HepG2 (cell line): ENCODE measurements at regions not wholly inside any gene's neighbourhood (a gene's known extent, or its start where the extent isn't known, plus 50 kb on each side); places are given as distances from the start of the nearest gene placed in this dataset.

Source experiments
- ATAC-seq: fragments of 200-7000 bp; cut with Tn5 transposase; 3 replicates; pipeline ENCODE4 v1.9.1; 2020; ENCODE audit warnings: mild to moderate bottlenecking, moderate library complexity
- BruUV-seq: library from RNA; stranded (reverse); fragments of 400-500 nt; replicated peaks from 2 replicates; lab custom pipeline; 2021; lab: Mats Ljungman, UMichigan
- CTCF ChIA-PET: fragments of 300-600 bp; formaldehyde crosslinking; extraction: SDS; loops from one replicate; lab custom pipeline; 2021; ENCODE audit warnings: low total read pairs, inconsistent platforms, low intra/inter-chr PET ratio; lab: Yijun Ruan, JAX
- POLR2A ChIA-PET: fragments of 350-600 bp; sonication (Branson Sonifier 250); formaldehyde crosslinking; loops from one replicate; lab custom pipeline; 2020; ENCODE audit warnings: antibody characterized with exemption, inconsistent platforms; lab: Yijun Ruan, JAX
- DNase-seq: peaks from one replicate; pipeline ENCODE4 v3.0.0-alpha.2; 2015; ENCODE audit warnings: low spot score
- FAIRE-seq: peaks from 3 replicates; lab custom pipeline; 2011; peaks lifted over from hg19 to GRCh38; lab: Jason Lieb, UNC
- H2AFZ ChIP-seq: one replicate; pipeline ENCODE4 v1.6.1; 2011; ENCODE audit warnings: low read length, inconsistent platforms
- H3K27ac ChIP-seq: fragments of 300-600 bp; 3 replicates; pipeline ENCODE4 v1.8.0; 2011; ENCODE audit warnings: mixed run types, mild to moderate bottlenecking, mixed read lengths, low read length, inconsistent platforms; ENCODE audit not compliant: insufficient read depth; ENCODE audit errors: extremely low read length
- H3K27me3 ChIP-seq, 2 experiments: fragments of 200-600 bp in 1 of 2; 2 replicates in 1 of 2; 3 replicates in 1 of 2; pipeline versions ENCODE4 v1.6.0 to v1.8.0; 2011; ENCODE audit warnings: low read length in 2 of 2, mild to moderate bottlenecking in 2 of 2, moderate library complexity in 2 of 2, inconsistent platforms in 1 of 2; ENCODE audit not compliant: insufficient read depth in 2 of 2, control insufficient read depth in 1 of 2
- H3K36me3 ChIP-seq, 2 experiments: fragments of 200-600 bp in 1 of 2; replicated peaks in 1 of 2; 2 replicates in 1 of 2; 3 replicates in 1 of 2; pipeline versions ENCODE4 v1.5.1 to v1.8.0; 2011; ENCODE audit warnings: low read length in 2 of 2, inconsistent platforms in 1 of 2; ENCODE audit not compliant: insufficient read depth in 2 of 2, control insufficient read depth in 1 of 2
- H3K4me1 ChIP-seq: 2 replicates; pipeline ENCODE4 v1.5.1; 2012; ENCODE audit warnings: low read length, inconsistent platforms; ENCODE audit not compliant: insufficient read depth
- H3K4me2 ChIP-seq: 2 replicates; pipeline ENCODE4 v1.6.0; 2011; ENCODE audit warnings: low read depth, low read length, inconsistent platforms
- H3K4me3 ChIP-seq, 3 experiments: fragments of 200-600 bp in 1 of 3; sonication (generic), shearing (Covaris generic) in 1 of 3; replicated peaks in 1 of 3; 2 replicates each; pipeline ENCODE4 v1.5.1; 2011 to 2016; ENCODE audit warnings: low read length in 3 of 3, inconsistent platforms in 2 of 3, low read depth in 2 of 3, mild to moderate bottlenecking in 2 of 3, control low read depth in 1 of 3, mixed read lengths in 1 of 3; ENCODE audit not compliant: insufficient read depth in 1 of 3
- H3K79me2 ChIP-seq: one replicate; pipeline ENCODE4 v1.6.1; 2011; ENCODE audit warnings: low read length, inconsistent platforms; ENCODE audit not compliant: insufficient read depth
- H3K9ac ChIP-seq: 2 replicates; pipeline ENCODE4 v1.6.0; 2011; ENCODE audit warnings: mild to moderate bottlenecking, low read depth, low read length, inconsistent platforms; ENCODE audit not compliant: insufficient read depth
- H3K9me3 ChIP-seq: 2 replicates; pipeline ENCODE4 v1.5.1; 2012; ENCODE audit warnings: mild to moderate bottlenecking, low read length
- H4K20me1 ChIP-seq: 2 replicates; pipeline ENCODE4 v1.6.0; 2011; ENCODE audit warnings: inconsistent platforms, mild to moderate bottlenecking, low read length, moderate library complexity; ENCODE audit not compliant: insufficient read depth
- BHLHE40 ChIP-seq: IDR thresholded peaks from 2 replicates; pipeline ENCODE4 v1.6.1; 2011; ENCODE audit warnings: low read length, improper control_type of control experiment
- CEBPG ChIP-seq: IDR thresholded peaks from 2 replicates; pipeline ENCODE4 v1.6.1; 2016
- ELF1 ChIP-seq: sonication (generic); formaldehyde crosslinking; IDR thresholded peaks from 2 replicates; pipeline ENCODE4 v1.4.0; 2020; ENCODE audit warnings: missing genetic modification reagents
- FOXO4 ChIP-seq: sonication (generic); formaldehyde crosslinking; conservative IDR thresholded peaks from 2 replicates; pipeline ENCODE4 v1.8.1; 2023; ENCODE audit warnings: missing genetic modification reagents
- KAT8 ChIP-seq: IDR thresholded peaks from 2 replicates; pipeline ENCODE4 v1.6.1; 2016; ENCODE audit warnings: missing genetic modification reagents, missing compliant biosample characterization
- RFX1 ChIP-seq: fragments of 450-650 bp; IDR thresholded peaks from 2 replicates; pipeline ENCODE4 v1.6.1; 2017
- ZBTB21 ChIP-seq: sonication (generic); formaldehyde crosslinking; IDR thresholded peaks from 2 replicates; pipeline ENCODE4 v1.4.0; 2020; ENCODE audit warnings: missing genetic modification reagents
- ZC3H13 ChIP-seq: sonication (generic); formaldehyde crosslinking; IDR thresholded peaks from 2 replicates; pipeline ENCODE4 v1.8.1; 2023; ENCODE audit warnings: mild to moderate bottlenecking, missing genetic modification reagents, moderate library complexity
- ZNF138 ChIP-seq: sonication (generic); formaldehyde crosslinking; IDR thresholded peaks from 2 replicates; pipeline ENCODE4 v1.5.0; 2020; ENCODE audit warnings: mild to moderate bottlenecking, low read depth, missing genetic modification reagents
- ZNF546 ChIP-seq: sonication (generic); formaldehyde crosslinking; conservative IDR thresholded peaks from 2 replicates; pipeline ENCODE4 v1.8.1; 2023; ENCODE audit warnings: mild to moderate bottlenecking, missing genetic modification reagents
- ZNF574 ChIP-seq: sonication (generic); formaldehyde crosslinking; IDR thresholded peaks from 2 replicates; pipeline ENCODE4 v1.4.0; 2020; ENCODE audit warnings: missing genetic modification reagents
- ZNF687 ChIP-seq: sonication (generic); formaldehyde crosslinking; IDR thresholded peaks from 2 replicates; pipeline ENCODE4 v1.5.1; 2020; ENCODE audit warnings: mild to moderate bottlenecking, missing genetic modification reagents, moderate library complexity
- ZNF782 ChIP-seq: sonication (generic); formaldehyde crosslinking; IDR thresholded peaks from 2 replicates; pipeline ENCODE4 v1.4.0; 2020; ENCODE audit warnings: missing genetic modification reagents, mild to moderate bottlenecking, borderline replicate concordance
- ZNF800 ChIP-seq: sonication (generic); formaldehyde crosslinking; IDR thresholded peaks from 2 replicates; pipeline ENCODE4 v1.4.0; 2020; ENCODE audit warnings: missing genetic modification reagents
- WGBS: methylation state at CpG from one replicate; pipeline ENCODE4 v1.1.6; 2017; ENCODE audit warnings: low lambda C conversion rate; 5-methylcytosine and 5-hydroxymethylcytosine counted together
- in situ Hi-C: cut with HindIII; loops from 2 replicates; pipeline ENCODE4 v1.10.0; 2017; ENCODE audit warnings: low pct_unique_long_range_greater_than_20kb; ENCODE audit not compliant: extremely low pct_ligation_motif_present
- intact Hi-C: fragments of 100-400 bp; cut with micrococcal nuclease; formaldehyde crosslinking; loops from one replicate; pipeline ENCODE4 v1.10.0; 2022; ENCODE audit not compliant: unreplicated experiment

GRCh38 chr12:87121896-87122295, 865.7 kb upstream of the MGAT4C start:
- Histone ChIP-seq H3K27ac (no peak overlapping the region), H3K79me2 (no peaks in the 10 kb centered on the region), H3K4me2 (no peak overlapping the region), H3K27me3 (no peaks in the 10 kb centered on the region), H4K20me1 (no peaks in the 10 kb centered on the region), H3K36me3 (no peaks in the 10 kb centered on the region), H3K4me3 (no peak overlapping the region), H3K4me1 (no peaks in the 10 kb centered on the region), H3K9me3 (peaks cover 56% of the 10 kb centered on the region), H2AFZ (no peak overlapping the region), H3K9ac (no peak overlapping the region)
- POLR2A ChIA-PET = no interaction called here
- intact Hi-C loops (no loop called here), in situ Hi-C loops (no loop called here)
- FAIRE-seq = no peak
- BruUV-seq = no TSS peak
- CTCF ChIA-PET = no interaction called here
- DNase-seq = no peak
- no peak for TF ChIP-seq ELF1 (CRISPR knock-in tag)
- TF ChIP-seq ZC3H13 (CRISPR knock-in tag) = no peak
- TF ChIP-seq FOXO4 (CRISPR knock-in tag) = no peak
- no peak for TF ChIP-seq CEBPG (CRISPR knock-in tag)
- TF ChIP-seq ZNF687 (CRISPR knock-in tag) = no peak
- no peak for TF ChIP-seq ZNF574 (CRISPR knock-in tag)
- no peak for TF ChIP-seq KAT8
- TF ChIP-seq RFX1 = no peak
- TF ChIP-seq ZNF800 (CRISPR knock-in tag) = no peak
- TF ChIP-seq ZBTB21 (CRISPR knock-in tag) = no peak
- TF ChIP-seq ZNF782 = no peak
- no peak for TF ChIP-seq BHLHE40
- no peak for TF ChIP-seq ZNF546 (CRISPR knock-in tag)
- TF ChIP-seq ZNF138 (CRISPR knock-in tag) = no peak
- ATAC-seq = no peak
- WGBS = 10% methylated on average over 3 of the region's 3 CpGs
